SU-DHL-6 (cell line): ENCODE measurements at regions not wholly inside any gene's neighbourhood (a gene's known extent, or its start where the extent isn't known, plus 50 kb on each side); places are given as distances from the start of the nearest gene placed in this dataset.

ENCODE experiments used
- EZH2phosphoT487 ChIP-seq: fragments of 200-600 bp; sonication (generic), shearing (Covaris generic); conservative IDR thresholded peaks from 2 replicates; pipeline ENCODE4 v1.6.1; 2018; ENCODE audit warnings: mild to moderate bottlenecking, antibody characterized with exemption, low read length, moderate library complexity, mixed read lengths
- TF ChIP-seq, protein P1 (sequence below): fragments of 200-600 bp; sonication (generic); IDR thresholded peaks from one replicate; pipeline ENCODE4 v1.5.1; 2017; ENCODE audit warnings: antibody characterized with exemption, mild to moderate bottlenecking, low read length, moderate library complexity; ENCODE audit not compliant: insufficient read depth, poor library complexity, severe bottlenecking

DNA sequence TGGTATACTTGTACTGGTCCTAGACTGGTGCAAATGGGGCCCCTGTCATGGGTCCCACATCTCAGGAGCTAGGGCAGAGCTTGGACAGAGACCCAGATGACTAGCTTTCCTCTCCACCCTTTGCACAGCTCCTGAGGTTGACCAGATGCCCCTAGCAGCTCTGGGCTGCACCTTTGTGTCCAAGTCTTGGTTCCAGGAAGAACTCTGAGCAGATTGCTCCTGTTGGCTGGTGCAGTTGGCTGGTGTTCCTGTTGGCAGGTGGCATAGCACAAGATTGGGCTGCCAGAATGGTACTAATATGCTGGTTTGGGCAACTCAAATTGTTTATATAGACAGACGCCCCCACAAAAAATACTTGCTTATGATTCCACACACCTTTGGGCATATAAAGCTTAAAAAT lies 89.4 kb upstream of the EZR start:
- TF ChIP-seq, protein P1, sequence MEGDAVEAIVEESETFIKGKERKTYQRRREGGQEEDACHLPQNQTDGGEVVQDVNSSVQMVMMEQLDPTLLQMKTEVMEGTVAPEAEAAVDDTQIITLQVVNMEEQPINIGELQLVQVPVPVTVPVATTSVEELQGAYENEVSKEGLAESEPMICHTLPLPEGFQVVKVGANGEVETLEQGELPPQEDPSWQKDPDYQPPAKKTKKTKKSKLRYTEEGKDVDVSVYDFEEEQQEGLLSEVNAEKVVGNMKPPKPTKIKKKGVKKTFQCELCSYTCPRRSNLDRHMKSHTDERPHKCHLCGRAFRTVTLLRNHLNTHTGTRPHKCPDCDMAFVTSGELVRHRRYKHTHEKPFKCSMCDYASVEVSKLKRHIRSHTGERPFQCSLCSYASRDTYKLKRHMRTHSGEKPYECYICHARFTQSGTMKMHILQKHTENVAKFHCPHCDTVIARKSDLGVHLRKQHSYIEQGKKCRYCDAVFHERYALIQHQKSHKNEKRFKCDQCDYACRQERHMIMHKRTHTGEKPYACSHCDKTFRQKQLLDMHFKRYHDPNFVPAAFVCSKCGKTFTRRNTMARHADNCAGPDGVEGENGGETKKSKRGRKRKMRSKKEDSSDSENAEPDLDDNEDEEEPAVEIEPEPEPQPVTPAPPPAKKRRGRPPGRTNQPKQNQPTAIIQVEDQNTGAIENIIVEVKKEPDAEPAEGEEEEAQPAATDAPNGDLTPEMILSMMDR, result no peak
- no peak for TF ChIP-seq EZH2phosphoT487
